CD4-positive, alpha-beta T cell treated with Interleukin-4 for 4 hours (primary cell): ENCODE measurements at regions not wholly inside any gene's neighbourhood (a gene's known extent, or its start where the extent isn't known, plus 50 kb on each side); places are given as distances from the start of the nearest gene placed in this dataset.

Source experiments
- DNase-seq: peaks from one replicate; pipeline ENCODE4 v3.0.0-alpha.2; 2020

DNA sequence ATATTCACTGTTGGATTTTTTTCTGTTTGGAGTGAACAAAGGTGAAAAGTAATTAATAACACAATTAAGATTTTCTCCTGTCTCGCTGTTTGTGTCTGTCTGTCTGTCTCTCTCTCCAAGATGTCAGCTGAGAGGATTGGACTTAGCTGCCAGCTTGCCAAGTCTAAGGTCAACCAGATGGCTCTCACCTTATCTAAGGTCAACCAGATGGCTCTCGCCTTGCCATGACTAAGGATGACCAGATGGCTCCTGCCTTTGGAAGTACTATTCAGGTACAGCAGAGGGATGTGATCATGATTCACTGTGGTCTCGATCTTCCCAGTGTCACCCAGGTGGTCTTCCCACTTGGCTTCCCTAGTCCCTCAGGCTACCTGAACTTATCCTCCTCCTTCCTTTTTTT, 1436.4 kb downstream of the UQCRFS1 start:
- no peak for DNase-seq

DNA sequence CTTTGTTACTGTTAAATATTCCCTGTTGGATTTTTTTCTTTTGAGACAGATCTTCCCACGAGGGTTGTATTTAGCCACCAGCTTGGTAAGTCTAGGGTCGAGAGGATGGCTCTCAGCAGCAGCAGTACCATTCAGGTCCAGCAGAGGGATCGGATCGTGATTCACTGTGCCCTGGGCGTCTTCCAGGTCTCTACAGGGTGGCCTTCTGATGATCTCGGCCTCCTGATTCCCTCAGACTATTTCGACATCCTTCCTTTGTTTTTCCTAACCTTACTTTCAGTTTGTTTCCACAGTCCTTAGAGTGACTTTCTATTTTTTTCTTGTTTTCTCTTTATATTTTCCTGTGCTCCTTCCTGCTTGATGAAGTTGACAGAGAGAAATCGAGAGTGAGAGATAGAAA, 1436.9 kb downstream of the UQCRFS1 start:
- DNase-seq, result no peak

- no peak for DNase-seq
Measured at GRCh38 chr19:27775395-27775794, 1437.6 kb downstream of the UQCRFS1 start.

DNA sequence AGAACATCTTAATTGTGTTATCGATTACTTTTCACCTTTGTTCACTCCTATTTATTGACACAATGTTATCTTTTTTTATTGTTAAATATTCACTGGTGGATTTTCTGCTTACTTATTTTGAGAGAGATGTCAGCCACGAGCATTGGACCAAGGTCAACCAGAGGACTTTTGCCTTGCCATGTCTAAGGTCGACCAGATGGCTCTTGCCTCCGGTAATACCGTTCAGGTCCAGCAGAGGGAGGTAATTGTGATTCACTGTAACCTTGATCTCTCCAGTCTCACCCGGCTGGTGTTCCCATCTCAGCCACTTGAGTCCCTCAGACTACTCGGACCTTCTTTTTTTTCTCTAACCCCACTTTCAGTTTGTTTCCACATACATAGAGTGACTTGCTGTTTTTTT, 1438.1 kb downstream of the UQCRFS1 start:
- no peak for DNase-seq

DNA sequence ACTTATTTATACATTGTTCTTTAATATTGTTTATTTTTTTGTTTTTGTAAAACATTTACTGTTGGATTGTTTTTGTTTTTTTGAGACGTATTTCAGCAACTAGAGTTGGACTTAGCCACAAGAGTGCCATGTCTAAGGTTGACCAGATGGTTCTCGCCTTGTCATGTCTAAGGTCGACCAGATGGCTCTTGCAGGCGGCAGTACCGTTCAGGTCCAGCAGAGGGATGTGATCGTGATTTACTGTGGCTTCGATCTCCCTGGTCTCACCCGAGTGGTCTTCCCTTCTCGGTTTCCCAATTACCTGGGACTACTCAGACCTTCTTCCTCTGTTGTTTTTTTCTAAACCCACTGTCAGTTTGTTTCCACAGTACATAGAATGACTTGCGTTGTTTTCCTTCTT, 1438.6 kb downstream of the UQCRFS1 start:
- DNase-seq, result no peak

DNA sequence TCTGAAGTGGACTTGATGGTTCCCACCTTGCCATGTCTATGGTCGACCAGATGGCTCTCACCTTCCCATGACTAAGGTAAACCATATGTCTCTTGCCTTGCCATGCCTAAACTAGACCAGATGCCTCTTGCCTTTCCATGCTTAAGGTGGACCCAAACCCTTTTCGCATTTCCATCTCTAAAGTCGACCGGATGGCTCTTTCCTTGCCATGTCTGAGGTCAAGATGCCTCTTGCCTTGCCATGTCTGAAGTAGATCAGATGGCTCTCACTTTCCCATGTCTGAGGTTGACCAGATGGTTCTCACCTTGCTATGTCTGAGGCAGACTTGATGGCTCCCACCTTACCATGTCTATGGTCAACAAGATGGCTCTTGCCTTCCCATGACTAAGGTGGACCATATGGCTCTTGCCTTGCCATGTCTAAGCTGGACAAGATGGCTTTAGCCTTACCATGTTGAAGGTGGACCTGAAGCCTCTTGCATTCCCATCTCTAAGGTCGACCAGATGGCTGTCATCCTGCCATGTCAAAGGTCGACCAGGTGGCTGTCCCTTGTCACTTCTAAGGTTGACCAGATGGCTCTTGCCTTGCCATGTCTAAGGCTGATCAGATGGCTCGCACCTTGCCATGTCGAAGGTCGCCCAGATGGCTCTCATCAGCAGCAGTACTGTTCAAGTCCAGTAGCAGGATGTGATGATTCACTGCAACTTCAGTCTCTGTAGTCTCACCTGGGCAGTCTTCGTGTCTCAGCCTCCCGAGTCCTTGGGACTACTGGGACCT, 1439.4 kb downstream of the UQCRFS1 start:
- no peak for DNase-seq

- DNase-seq, result no peak
Measured at GRCh38 chr19:27772059-27772458, 1440.9 kb downstream of the UQCRFS1 start.

- no peak for DNase-seq
Measured at GRCh38 chr19:27770095-27770494, 1442.9 kb downstream of the UQCRFS1 start.

- DNase-seq, result no peak
Measured at GRCh38 chr19:27767234-27767633, 1445.7 kb downstream of the UQCRFS1 start.

GRCh38 chr19:27765912-27766725, 1446.8 kb downstream of the UQCRFS1 start:
- no peak for DNase-seq

GRCh38 chr19:27765397-27765796, 1447.6 kb downstream of the UQCRFS1 start:
- no peak for DNase-seq

DNA sequence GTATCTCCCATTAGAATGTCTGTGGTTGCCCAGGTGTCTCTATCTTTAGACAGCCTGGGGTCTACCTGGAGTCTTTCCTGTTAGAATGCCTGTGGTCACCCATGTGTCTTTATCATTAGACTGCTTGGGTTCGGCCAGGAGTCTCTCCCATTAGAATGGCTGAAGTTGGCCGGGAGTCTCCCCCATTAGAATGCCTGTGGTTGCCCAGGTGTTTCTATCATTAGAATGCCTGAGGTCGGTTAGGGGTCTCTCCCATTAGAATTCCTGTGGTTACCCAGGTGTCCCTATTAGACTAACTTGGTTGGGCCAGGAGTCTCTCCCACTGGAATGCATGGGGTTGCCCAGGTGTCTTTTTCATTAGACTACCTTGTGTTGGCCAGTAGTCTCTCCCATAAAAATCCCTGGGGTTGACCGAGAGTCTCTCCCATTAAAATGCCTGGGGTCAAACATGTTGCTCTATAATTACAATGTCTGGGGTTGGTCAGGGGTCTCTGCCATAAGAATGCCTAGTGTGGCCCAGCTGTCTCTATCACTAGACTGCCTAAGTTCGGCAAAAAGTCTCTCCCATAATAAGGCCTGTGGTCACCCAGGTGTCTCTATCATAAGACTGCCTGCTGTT, 1448.7 kb downstream of the UQCRFS1 start:
- no peak for DNase-seq

DNA sequence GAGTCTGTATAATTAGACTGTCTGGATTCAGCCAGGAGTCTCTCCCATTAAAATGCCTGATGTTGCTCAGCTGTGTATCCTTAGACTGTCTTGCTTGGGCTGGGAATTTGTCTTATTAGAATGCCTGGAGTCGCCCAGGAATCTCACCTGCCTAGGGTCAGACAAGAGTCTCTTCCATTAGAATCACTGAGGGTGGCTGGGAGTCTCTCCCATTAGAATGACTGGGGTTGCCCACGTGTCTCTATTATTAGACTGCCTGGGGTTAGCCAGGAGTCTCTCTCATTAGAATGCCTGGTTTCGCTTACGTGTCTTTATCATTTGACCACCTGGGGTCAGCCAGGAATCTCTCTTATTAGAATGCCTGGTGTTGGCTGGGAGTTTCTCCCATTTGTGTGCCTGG, 1450.0 kb downstream of the UQCRFS1 start:
- no peak for DNase-seq

DNA sequence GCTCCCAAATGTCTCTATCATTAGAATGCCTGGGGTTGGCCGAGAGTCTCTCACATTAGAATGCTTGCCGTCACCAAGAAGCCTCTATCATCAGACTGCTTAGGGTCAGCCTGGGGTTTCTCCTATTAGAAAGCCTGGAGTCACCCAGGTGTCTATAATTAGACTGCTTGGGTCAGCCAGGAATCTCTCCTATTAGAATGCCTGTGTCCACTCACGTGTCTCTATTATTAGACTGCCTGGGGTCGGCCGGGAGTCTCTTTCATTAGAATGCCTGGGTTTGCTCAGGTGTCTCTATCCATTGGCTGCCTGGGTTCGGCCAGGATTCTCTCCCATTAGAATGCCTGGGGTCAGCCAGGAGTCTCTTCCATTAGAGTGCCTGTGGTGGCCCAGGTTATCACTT, 1453.1 kb downstream of the UQCRFS1 start:
- DNase-seq, result no peak

GRCh38 chr19:27758626-27759505, 1454.1 kb downstream of the UQCRFS1 start:
- no peak for DNase-seq

DNA sequence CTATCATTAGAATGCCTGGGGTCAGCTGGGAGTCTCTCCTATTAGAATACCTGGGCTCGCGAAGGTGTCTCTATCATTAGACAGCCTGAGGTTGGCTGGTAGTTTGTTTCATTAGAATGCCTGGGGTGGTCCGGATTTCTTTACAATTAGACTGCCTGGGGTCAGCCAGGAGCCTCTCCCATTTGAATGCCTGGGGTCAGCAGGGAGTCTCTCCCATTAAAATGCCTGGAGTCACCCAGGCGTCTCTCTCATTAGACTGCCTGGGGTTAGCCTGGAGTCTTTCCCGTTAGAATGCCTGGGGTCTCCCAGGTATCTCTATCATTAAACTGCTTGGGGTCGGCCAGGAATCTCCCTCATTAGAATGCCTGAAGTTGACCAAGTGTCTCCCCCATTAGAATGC, 1458.3 kb downstream of the UQCRFS1 start:
- DNase-seq, result no peak

DNA sequence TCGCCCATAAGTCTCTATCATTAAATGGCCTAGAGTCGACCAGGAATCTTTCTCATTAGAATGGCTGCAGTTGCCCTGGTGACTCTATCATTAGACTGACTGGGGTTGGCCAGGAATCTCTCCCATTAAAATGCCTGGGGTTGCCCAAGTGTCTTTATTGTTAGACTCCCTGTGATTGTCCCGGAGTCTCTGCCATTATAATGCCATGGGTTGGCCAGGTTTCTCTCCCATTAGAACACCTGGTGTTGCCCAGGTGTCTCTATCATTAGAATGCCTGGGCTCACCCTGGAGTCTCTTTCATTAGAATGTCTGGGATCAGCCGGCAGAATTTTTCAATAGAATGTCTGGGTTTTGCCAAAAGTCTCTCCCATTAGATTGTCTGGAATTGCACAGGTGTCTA, 1459.3 kb downstream of the UQCRFS1 start:
- no peak for DNase-seq

- DNase-seq, result no peak
Measured at GRCh38 chr19:27752530-27753184, 1460.3 kb downstream of the UQCRFS1 start.

- DNase-seq, result no peak
Measured at GRCh38 chr19:27751044-27751391, 1461.9 kb downstream of the UQCRFS1 start.

- no peak for DNase-seq
Measured at GRCh38 chr19:27750391-27751043, 1462.4 kb downstream of the UQCRFS1 start.

GRCh38 chr19:27748551-27749152, 1464.3 kb downstream of the UQCRFS1 start:
- no peak for DNase-seq
